NCI-H748 (cell line): ENCODE measurements at regions not wholly inside any gene's neighbourhood (a gene's known extent, or its start where the extent isn't known, plus 50 kb on each side); places are given as distances from the start of the nearest gene placed in this dataset.
A peak's percentile ranks its signal among the peaks of the same experiment; 100 is the strongest.

Experiments used
- DNase-seq: peaks from one replicate; lab custom pipeline; 2025; ENCODE audit not compliant: unreplicated experiment; lab: John Stamatoyannopoulos, UW

GRCh38 chr21:24046829-24047443 lies 1560.3 kb downstream of the MRPL39 start:
- no peak for DNase-seq

GRCh38 chr21:24045775-24046215 lies 1561.5 kb downstream of the MRPL39 start:
- peak; percentile 39 for DNase-seq

DNA sequence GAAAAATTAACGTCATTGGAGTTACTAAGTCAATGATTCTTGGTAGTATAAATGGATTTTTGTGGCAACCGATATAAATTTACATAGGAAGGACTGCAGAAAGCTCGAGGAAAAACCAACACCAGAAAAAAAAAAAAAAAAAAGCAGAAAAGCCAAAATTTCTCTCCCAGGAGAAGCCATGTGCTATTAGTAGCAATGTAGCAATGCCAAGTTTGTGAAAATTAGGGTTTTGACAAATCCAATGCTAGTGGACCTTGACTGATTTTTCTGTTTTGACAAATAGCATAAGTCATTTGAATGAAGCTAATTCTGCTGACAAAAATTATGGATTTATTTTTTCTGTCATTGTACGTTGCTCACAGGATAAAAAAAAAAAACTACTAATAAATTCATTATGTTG lies 1561.9 kb downstream of the MRPL39 start:
- no peak for DNase-seq

DNA sequence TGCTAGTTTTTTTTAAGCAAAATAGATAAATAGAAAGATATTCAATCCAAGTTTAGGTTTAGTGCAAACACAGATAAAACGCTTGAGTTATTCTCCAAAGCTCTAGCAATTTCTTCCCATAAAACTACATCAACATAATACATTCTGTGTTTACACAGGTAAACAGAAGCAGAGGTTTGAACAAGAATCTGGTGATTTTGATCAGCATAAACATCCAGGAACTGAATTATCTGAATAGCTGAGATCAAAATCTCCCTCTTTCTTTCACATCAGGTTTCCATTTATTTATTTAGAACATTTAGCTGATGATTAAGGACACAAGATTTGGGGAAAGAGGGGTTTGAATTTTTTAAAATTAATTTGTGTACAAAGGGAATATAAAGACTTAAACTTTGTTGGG lies 1564.6 kb downstream of the MRPL39 start:
- DNase-seq: peak; percentile 43

GRCh38 chr21:24032709-24033232 lies 1574.5 kb downstream of the MRPL39 start:
- no peak for DNase-seq

- no peak for DNase-seq
Measured at GRCh38 chr21:24027396-24027795, 1579.9 kb downstream of the MRPL39 start.

- DNase-seq: no peak
Measured at GRCh38 chr21:24025101-24025500, 1582.2 kb downstream of the MRPL39 start.

GRCh38 chr21:24023936-24024335 lies 1583.3 kb downstream of the MRPL39 start:
- peak; percentile 73 for DNase-seq

DNA sequence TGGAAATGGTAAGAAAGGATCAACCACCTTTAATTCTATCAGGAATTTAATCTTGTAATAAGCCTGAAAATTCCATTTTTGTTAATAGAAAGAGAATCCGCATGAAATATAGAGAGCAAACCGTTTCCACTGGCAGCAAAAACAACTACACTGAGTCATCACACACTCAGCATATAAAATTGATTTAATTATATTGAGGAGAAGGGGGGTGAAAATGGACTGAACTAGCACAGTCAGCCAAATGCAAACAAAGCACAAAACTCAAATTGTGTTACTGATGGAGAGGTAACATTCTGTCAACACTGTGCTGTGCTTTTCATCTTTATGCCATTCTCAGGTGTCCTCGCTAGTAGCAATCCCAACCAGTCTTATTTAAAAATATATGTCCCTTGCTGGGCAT lies 1583.9 kb downstream of the MRPL39 start:
- peak; percentile 80 for DNase-seq

GRCh38 chr21:24014381-24014780 lies 1592.9 kb downstream of the MRPL39 start:
- no peak for DNase-seq

- no peak for DNase-seq
Measured at GRCh38 chr21:24011087-24011486, 1596.2 kb downstream of the MRPL39 start.

DNA sequence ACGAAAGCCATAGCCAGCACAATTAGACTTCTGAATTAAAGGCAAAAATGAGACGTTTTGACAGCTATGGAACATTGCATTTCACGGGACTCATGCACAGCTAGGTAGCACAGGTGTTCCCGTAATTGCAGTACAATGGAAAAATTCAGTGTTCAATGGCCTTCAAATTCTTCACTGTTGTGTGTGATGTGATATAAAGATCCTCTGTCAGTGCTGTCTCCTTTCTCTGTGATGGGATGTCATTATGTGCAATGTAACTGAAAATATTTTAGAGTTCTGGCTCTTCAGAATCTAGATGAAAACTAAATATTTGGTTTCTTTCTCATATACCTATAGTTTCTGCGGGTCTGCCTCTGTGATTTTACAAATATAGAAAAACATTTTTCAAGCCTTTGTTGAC lies 1599.7 kb downstream of the MRPL39 start:
- DNase-seq: no peak

- DNase-seq: no peak
Measured at GRCh38 chr21:23986987-23987386, 1620.3 kb downstream of the MRPL39 start.

DNA sequence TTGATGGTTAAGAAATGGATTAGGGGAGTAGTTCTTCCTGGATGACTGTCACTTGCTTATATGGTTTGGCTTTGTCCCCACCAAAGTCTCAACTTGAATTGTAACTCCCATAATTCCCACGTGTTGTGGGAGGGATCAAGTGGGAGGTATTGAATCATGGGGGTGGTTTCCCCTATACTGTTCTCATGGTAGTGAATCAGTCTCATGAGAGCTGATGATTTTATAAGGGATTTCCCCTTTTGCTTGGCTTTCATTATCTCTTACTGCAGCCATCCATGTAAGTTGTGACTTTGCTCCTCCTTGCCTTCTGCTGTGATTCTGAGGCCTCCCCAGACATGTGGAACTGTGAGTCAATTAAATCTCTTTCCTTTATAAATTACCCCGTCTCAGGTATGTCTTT lies 1621.1 kb downstream of the MRPL39 start:
- no peak for DNase-seq

DNA sequence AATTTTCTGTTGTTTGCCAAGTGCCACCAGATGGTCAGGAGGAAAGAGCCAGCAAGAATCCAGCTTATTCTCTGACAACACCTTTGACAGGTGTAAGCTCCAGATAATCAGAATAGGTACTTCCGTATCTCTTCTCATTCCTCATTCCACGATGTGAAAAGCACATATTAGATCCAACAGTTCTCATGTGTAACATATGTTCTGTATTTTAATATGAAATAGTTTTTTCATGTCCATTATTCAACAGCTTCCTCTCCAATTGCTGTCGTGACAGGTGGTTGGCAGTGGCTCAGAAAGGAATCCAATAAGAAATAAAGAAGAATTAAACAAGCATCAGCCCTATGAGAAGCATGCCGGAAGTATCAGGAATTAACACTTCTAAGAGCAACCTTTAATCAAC lies 1624.7 kb downstream of the MRPL39 start:
- DNase-seq: no peak

GRCh38 chr21:23977971-23978370 lies 1629.3 kb downstream of the MRPL39 start:
- no peak for DNase-seq

GRCh38 chr21:23968722-23969647 lies 1638.3 kb downstream of the MRPL39 start:
- peak; percentile 91 for DNase-seq

- peak; percentile 81 for DNase-seq
Measured at GRCh38 chr21:23968008-23968407, 1639.3 kb downstream of the MRPL39 start.

DNA sequence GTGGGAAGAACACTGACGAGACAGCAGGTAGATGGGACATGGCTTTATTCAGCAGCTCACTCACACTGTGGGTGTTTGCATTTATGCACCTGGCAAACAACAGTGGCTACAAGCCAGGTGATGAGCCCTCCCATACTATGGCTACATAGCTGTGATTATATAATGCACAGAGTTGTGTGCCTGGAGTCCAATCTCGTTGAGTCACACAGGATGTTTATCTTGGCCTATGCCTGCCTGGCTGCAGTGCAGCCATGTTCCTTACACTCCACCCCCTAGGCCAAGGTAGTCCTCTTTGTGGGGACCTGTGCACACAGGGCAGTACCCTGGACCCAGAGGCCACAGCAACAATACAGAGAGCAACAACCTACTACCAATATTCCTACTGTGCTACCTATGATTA lies 1643.8 kb downstream of the MRPL39 start:
- peak; percentile 96 for DNase-seq

GRCh38 chr21:23960769-23961168 lies 1646.5 kb downstream of the MRPL39 start:
- peak; percentile 86 for DNase-seq

DNA sequence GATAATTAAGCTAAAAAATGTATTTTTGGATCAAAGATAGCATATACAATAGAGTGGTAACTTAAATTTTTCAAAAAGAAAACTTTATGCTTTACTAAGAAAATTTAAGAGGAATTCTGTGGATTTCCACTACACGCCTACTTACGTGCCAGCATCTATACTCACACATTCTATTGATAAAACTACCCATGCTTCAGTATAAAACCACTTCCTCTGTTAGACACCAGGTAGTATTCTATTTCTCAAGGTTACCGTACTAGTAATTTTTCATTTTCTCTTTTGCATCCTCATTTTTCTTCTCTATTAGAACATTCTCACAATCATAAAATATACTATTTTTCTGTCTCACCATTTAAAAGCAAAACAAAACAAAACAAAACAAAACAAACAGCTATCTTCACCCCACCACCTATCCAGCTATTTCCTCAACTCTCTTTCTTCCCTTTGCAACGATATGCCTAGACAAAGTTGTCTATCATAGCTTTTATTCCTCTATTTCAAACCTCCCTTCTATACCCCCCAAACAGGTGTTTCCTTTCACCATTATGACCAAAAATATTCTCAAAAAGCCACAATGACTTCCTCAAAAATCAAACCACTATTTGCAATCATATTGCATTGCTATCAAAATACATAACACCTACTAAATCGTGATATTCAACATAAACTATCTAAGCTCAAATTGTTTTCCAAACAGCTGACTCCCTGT lies 1652.0 kb downstream of the MRPL39 start:
- no peak for DNase-seq
